ENCODE measurements at regions not wholly inside any gene's neighbourhood (a gene's known extent, or its start where the extent isn't known, plus 50 kb on each side); places are given as distances from the start of the nearest gene placed in this dataset.

DNA sequence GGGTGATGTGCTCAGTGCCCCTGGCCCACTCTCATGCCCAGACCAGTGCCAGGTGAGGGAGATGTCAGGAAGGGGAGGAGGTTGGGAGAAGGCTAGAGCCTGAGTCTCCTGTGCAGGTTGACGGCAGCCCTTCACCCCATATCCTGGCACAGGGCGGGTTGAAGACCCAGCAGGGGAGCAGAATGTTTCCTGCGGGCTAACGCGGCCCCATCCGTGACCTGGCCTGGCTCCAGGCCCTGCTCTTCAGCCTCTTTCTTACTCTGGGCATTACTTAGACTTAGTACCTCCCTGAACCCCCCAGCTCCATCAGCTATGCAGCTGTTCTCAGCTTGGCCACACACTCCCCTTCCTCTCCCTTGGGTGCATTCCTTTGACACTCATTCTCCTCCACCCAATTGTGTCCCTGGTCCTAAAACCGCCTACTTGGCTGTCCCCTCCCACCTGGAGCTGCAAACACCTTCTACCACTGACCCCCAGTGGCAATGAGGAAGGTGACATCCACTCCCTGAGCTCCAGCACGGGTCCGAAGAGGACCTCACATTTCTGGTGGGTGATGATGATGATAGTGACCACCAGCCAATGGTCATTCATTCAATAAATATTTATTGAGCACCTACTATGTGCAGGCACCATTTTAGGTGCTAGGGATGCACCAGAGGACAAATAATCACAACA is 179.0 kb downstream of the PTPRU start:
- TF ChIP-seq ARNT (IDR thresholded peaks at IDR 0.05) = no peak
- no peak for TF ChIP-seq FOXM1 (IDR thresholded peaks at IDR 0.05; ENCODE audit: borderline replicate concordance)
- no peak for TF ChIP-seq SP1 (IDR thresholded peaks at IDR 0.05)
- no peak for TF ChIP-seq TARDBP (IDR thresholded peaks at IDR 0.05)
- no peak for TF ChIP-seq LEF1 (IDR thresholded peaks at IDR 0.05; ENCODE audit: borderline replicate concordance)
- no peak for TF ChIP-seq HDGF (IDR thresholded peaks at IDR 0.05; ENCODE audit: borderline replicate concordance)
- TF ChIP-seq FOXA1 (IDR thresholded peaks at IDR 0.05) = no peak
- TF ChIP-seq SUZ12 (IDR thresholded peaks at IDR 0.05) = no peak
- TF ChIP-seq BHLHE40 (IDR thresholded peaks at IDR 0.05; ENCODE audit: borderline replicate concordance) = no peak
- TF ChIP-seq NFRKB (IDR thresholded peaks at IDR 0.05) = no peak
- TF ChIP-seq FOXK2 (IDR thresholded peaks at IDR 0.05) = no peak
- TF ChIP-seq ELF4 (IDR thresholded peaks at IDR 0.05) = no peak
